Astrocyte of the spinal cord (primary cell): ENCODE measurements at regions not wholly inside any gene's neighbourhood (a gene's known extent, or its start where the extent isn't known, plus 50 kb on each side); places are given as distances from the start of the nearest gene placed in this dataset.

Source experiments
- DNase-seq: peaks from one replicate; pipeline ENCODE4 v3.0.0; 2011; ENCODE audit warnings: low read depth, low spot score
- H3K4me3 ChIP-seq: 2 replicates; pipeline ENCODE4 v1.5.1; 2011; ENCODE audit warnings: low read depth, mild to moderate bottlenecking, low read length, moderate library complexity
- in situ Hi-C: cut with HindIII; loops from 2 replicates; pipeline ENCODE4 v1.10.0; 2017; ENCODE audit warnings: low sequenced_read_pairs
- TF ChIP-seq, protein P1 (sequence below): IDR thresholded peaks from 2 replicates; pipeline ENCODE4 v1.5.1; 2012; ENCODE audit warnings: low read depth, mild to moderate bottlenecking, low read length, inconsistent platforms

DNA sequence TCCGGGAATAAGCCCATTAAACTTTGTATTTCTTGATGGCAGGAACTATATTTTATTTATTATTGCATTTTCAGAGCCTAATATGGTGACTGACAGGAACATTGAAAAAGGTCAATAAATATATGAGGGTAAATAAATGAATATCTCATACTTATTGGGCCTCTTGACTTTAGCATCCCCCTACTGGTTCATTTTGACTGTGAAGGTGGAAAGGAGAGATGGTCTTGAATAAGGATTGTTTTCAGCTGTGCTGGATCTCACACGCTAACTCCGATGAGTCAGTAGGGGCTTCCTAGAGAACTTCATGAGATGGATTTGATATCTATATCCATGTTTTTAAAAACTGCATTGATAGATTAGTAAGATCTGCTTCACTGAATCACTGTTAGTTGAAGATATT is 1026.0 kb downstream of the REEP3 start:
- no peak for DNase-seq
- in situ Hi-C loops = no loop called here
- no peak overlapping the region for H3K4me3 ChIP-seq
- TF ChIP-seq, protein P1, sequence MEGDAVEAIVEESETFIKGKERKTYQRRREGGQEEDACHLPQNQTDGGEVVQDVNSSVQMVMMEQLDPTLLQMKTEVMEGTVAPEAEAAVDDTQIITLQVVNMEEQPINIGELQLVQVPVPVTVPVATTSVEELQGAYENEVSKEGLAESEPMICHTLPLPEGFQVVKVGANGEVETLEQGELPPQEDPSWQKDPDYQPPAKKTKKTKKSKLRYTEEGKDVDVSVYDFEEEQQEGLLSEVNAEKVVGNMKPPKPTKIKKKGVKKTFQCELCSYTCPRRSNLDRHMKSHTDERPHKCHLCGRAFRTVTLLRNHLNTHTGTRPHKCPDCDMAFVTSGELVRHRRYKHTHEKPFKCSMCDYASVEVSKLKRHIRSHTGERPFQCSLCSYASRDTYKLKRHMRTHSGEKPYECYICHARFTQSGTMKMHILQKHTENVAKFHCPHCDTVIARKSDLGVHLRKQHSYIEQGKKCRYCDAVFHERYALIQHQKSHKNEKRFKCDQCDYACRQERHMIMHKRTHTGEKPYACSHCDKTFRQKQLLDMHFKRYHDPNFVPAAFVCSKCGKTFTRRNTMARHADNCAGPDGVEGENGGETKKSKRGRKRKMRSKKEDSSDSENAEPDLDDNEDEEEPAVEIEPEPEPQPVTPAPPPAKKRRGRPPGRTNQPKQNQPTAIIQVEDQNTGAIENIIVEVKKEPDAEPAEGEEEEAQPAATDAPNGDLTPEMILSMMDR = no peak

DNA sequence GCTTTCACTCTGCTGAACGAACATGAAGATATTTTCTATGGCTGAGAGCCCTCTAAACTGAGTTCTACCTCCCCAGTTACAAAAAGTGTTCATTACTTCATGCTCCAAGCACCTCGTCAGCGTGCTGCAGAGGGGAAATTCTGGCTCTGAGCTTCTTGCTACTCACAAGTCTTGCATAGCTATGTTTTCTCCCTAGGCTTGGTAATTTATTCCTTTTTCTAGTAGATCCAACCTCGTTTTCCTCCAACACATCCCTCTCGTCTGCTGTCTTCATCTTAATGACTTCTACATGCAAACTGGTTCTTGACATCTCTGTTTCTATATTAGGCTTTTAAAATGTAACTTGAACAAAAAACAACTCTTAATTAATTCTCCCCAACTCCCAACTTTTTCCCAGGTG is 1034.5 kb downstream of the REEP3 start:
- TF ChIP-seq, protein P1 = no peak

DNA sequence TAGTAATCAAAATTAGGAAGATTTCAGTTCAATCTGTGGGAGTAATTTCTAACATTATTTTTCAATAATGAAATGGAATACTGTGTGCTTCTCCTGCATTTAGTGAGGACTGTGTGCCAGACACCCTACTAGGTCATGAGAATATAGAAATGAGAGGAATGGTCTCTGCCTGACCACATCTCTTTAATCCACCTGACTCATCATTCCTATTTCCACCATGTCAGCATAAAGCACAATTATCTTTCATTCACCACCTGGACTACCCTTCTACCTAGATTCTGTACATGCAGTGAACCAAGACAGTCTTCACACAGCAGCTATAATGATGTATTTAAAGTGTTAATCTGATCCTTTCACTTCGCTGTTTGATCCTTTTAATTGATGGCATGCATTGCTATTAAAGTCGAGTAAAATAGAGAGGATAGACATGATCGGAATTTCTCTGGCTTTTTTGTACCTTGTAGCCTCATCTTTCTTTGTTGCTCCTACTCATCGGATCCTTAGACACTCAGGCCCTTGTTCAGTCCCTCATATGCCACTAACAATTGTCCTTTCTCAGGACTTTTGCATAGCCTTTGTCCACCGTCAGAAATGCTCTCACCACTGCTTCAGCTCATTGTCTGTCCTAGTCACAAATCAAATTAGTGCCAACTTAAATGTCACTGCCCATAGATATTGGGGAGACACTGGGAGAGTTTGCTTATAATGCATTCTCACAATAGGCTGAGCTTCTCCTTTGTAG is 1037.1 kb downstream of the REEP3 start:
- in situ Hi-C loops = no loop called here
- no peak for DNase-seq
- TF ChIP-seq, protein P1 = no peak
- no peak overlapping the region for H3K4me3 ChIP-seq

More for the DNA sequence above, 1034.5 kb downstream of the REEP3 start:
- H3K4me3 ChIP-seq = no peak overlapping the region
- DNase-seq = no peak
- in situ Hi-C loops = no loop called here

DNA sequence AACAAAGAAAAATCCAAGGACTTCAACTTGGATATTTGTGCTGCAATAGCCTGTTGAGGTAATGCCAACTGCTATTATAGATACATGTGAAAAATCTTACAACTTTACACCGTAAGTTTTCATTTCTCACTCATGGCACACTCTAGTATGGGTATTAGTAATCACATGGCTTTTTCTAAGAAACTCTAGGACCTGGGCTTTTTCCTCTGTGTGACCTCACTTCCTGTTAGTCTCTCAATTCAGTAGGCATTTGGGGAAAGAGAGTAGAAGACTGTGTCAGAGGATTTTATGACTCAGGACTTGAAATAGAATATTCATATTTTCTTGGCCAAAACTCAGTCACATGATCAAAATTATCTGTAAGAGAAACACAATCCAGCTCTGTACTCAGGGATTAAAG is 1049.9 kb downstream of the REEP3 start:
- H3K4me3 ChIP-seq = no peak overlapping the region
- in situ Hi-C loops = no loop called here
- DNase-seq = no peak
- TF ChIP-seq, protein P1 = no peak

DNA sequence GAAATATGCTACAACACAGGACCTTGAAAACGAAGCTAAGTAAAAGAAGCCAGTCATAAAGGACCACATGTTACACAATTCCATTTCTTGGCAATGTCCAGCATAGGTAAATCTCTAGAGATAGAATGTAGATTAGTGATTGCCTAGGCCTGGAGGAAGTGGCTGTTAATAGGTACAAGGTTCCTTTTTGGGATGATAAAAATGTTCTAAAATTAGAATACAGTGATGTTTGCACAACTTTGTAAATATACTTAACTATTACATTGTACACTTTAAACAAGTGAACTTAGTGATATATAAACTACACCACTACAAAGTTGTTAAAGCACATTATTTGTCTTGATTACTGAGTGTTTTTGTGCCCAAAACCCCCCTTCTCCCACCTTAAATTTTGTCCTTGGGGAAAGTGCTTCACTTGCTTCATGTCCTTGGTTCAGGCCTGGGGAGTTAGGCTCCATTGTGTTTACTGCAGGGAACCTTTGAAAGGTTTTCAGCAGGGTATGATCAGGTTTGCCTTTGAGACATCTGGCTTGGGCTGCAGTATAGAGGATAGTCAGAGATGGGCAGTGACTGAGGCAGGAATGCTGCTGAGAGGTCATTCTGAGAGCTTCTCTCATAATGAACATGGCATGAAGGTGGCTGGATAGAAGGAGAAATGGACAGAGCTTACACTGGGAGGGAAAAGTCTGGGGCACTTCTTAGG is 1052.6 kb downstream of the REEP3 start:
- in situ Hi-C loops = no loop called here
- H3K4me3 ChIP-seq = no peak overlapping the region
- no peak for DNase-seq
- TF ChIP-seq, protein P1 = no peak

DNA sequence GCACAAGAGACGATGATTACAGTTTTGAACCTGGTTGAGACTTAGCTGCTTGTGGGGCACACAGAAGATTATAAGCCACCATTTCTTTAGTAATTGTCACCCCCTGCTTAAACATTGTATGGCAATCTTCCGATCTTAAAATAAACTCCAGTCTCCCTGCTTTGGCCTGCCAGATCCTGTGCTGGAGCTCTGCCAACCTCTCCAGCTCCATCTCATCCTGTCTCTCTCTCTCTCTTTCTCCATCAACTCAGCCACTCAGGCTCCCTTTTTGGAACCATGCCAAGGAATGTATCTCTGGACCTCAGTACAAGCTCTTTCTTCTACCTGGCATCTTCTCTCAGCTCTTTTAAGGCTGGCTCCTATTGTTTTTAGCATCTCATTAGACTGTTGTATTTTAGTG is 1053.2 kb downstream of the REEP3 start:
- in situ Hi-C loops = no loop called here
- no peak for DNase-seq
- no peak overlapping the region for H3K4me3 ChIP-seq
- TF ChIP-seq, protein P1 = no peak
